SK-N-MC (cell line): ENCODE measurements at regions not wholly inside any gene's neighbourhood (a gene's known extent, or its start where the extent isn't known, plus 50 kb on each side); places are given as distances from the start of the nearest gene placed in this dataset.

Source experiments
- EZH2 ChIP-seq: fragments of 200-600 bp; sonication (generic); IDR thresholded peaks from one replicate; pipeline ENCODE4 v1.6.1; 2017; ENCODE audit warnings: antibody characterized with exemption
- POLR2AphosphoS5 ChIP-seq: IDR thresholded peaks from 2 replicates; pipeline ENCODE4 v1.6.1; 2012; ENCODE audit warnings: mild to moderate bottlenecking, low read depth, low read length, borderline replicate concordance

- TF ChIP-seq EZH2 (no peak), POLR2AphosphoS5 (no peak)
Measured at GRCh38 chr11:23570828-23571227, 710.6 kb upstream of the CCDC179 start.
